Activated CD8-positive, alpha-beta T cell treated with anti-CD3 and anti-CD28 coated beads for 36 hours (primary cell): ENCODE measurements at regions not wholly inside any gene's neighbourhood (a gene's known extent, or its start where the extent isn't known, plus 50 kb on each side); places are given as distances from the start of the nearest gene placed in this dataset.

Source experiments
- ATAC-seq: fragments of 200-7000 bp; cut with Tn5 transposase; one replicate; pipeline ENCODE4 v1.10.0; 2021; ENCODE audit warnings: mild to moderate bottlenecking, moderate library complexity
- CTCF ChIA-PET: fragments of 350-600 bp; sonication (Branson Sonifier 250); formaldehyde crosslinking; loops from one replicate; lab custom pipeline; 2021; ENCODE audit warnings: antibody characterized with exemption; lab: Charles Lee
- POLR2A ChIA-PET: fragments of 350-600 bp; sonication (Branson Sonifier 250); formaldehyde crosslinking; loops from one replicate; lab custom pipeline; 2021; ENCODE audit warnings: antibody characterized with exemption; lab: Charles Lee
- DNase-seq: peaks from one replicate; pipeline ENCODE4 v3.0.0-alpha.2; 2020
- H3K27ac Mint-ChIP-seq: one replicate; pipeline ENCODE4 v1.8.0; 2021; ENCODE audit warnings: mild to moderate bottlenecking, mixed read lengths
- H3K27me3 Mint-ChIP-seq: one replicate; pipeline ENCODE4 v1.8.0; 2021; ENCODE audit warnings: mixed read lengths
- H3K36me3 Mint-ChIP-seq: one replicate; pipeline ENCODE4 v1.8.0; 2021; ENCODE audit warnings: low read depth, mixed read lengths
- H3K4me1 Mint-ChIP-seq: one replicate; pipeline ENCODE4 v1.8.0; 2021; ENCODE audit warnings: low read depth, mixed read lengths
- H3K4me3 Mint-ChIP-seq: one replicate; pipeline ENCODE4 v1.8.0; 2021; ENCODE audit warnings: mild to moderate bottlenecking, moderate library complexity, mixed read lengths
- H3K9me3 Mint-ChIP-seq: one replicate; pipeline ENCODE4 v1.8.0; 2021; ENCODE audit warnings: mixed read lengths
- intact Hi-C: fragments of 100-400 bp; cut with micrococcal nuclease; formaldehyde crosslinking; loops from one replicate; pipeline ENCODE4 v1.10.0; 2022
- TF ChIP-seq, protein P1 (sequence below): fragments of 200-600 bp; IDR thresholded peaks from one replicate; pipeline ENCODE4 v1.8.0; 2022; ENCODE audit warnings: antibody characterized with exemption, mild to moderate bottlenecking

DNA sequence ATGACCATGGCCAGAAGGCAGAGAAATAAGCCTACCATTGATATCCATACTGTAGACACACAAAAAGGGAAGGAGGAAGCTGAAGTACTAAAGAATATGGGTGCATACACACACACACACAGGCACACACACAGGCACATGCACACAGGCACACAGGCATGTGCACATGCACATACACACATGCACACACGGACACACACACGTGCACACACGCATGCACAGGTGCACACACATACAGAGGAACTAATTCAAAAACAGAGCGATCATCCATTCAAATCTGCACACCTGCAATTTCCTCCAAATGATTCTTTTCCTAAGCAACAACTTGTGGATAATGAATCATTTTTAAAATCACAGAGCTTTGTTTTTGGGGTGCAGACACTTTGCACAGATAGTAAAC lies 166.7 kb upstream of the ADARB2 start:
- TF ChIP-seq, protein P1, sequence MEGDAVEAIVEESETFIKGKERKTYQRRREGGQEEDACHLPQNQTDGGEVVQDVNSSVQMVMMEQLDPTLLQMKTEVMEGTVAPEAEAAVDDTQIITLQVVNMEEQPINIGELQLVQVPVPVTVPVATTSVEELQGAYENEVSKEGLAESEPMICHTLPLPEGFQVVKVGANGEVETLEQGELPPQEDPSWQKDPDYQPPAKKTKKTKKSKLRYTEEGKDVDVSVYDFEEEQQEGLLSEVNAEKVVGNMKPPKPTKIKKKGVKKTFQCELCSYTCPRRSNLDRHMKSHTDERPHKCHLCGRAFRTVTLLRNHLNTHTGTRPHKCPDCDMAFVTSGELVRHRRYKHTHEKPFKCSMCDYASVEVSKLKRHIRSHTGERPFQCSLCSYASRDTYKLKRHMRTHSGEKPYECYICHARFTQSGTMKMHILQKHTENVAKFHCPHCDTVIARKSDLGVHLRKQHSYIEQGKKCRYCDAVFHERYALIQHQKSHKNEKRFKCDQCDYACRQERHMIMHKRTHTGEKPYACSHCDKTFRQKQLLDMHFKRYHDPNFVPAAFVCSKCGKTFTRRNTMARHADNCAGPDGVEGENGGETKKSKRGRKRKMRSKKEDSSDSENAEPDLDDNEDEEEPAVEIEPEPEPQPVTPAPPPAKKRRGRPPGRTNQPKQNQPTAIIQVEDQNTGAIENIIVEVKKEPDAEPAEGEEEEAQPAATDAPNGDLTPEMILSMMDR: no peak
- ATAC-seq: no peak
- ChIA-PET POLR2A (no interaction called here), CTCF (no interaction called here)
- Mint-ChIP-seq H3K4me1 (no peaks in the 10 kb centered on the region), H3K9me3 (no peaks in the 10 kb centered on the region), H3K27ac (no peak overlapping the region), H3K4me3 (no peak overlapping the region), H3K36me3 (no peaks in the 10 kb centered on the region), H3K27me3 (no peaks in the 10 kb centered on the region)
- intact Hi-C loops: no loop called here
- no peak for DNase-seq

DNA sequence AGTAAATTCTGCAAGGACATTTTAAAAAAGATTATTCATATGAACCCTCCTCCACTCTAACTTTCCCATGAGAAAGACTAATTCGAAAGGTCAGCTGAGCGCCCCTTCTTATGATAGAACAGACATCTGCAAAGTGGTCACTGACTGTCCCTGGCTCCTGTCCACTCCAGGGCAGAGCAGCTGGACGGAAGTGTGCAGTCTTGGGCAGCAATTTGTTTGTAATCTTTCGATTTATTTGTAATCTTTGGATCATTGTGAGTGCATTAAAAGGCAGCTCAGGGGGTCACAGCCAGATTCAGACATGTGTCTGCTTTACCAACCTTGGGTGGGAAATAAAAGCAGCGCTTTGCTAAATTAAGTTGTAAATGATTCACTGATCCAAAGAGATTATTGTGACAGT lies 158.8 kb upstream of the ADARB2 start:
- DNase-seq: no peak
- no peak overlapping the region for H3K4me3 Mint-ChIP-seq
- no peaks in the 10 kb centered on the region for H3K27me3 Mint-ChIP-seq
- ATAC-seq: no peak
- no peak overlapping the region for H3K27ac Mint-ChIP-seq
- no peaks in the 10 kb centered on the region for H3K36me3 Mint-ChIP-seq
- intact Hi-C loops: no loop called here
- TF ChIP-seq, protein P1: no peak
- H3K9me3 Mint-ChIP-seq: no peaks in the 10 kb centered on the region
- ChIA-PET POLR2A (no interaction called here), CTCF (no interaction called here)
- H3K4me1 Mint-ChIP-seq: no peaks in the 10 kb centered on the region

DNA sequence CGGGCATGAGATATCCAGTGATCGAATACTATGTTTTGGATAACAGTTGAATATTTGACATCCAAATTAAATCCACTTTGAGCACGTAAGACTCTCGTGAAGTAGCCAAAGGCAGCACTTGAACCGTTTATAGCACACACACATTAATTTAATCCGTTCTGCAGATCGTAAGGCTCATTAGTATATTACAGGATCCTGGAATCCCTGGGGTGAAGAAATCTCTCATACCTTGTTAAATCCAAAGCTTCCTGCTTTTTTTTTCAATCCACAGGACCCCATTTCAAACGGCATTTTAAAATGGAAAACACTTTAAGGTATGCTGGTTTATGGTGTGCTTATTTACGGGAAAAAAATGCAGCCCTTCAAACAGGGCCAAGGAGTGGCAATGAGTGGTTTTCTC lies 158.4 kb upstream of the ADARB2 start:
- DNase-seq (no peak), ATAC-seq (no peak)
- H3K9me3 Mint-ChIP-seq: no peaks in the 10 kb centered on the region
- H3K4me3 Mint-ChIP-seq: no peak overlapping the region
- no peaks in the 10 kb centered on the region for H3K36me3 Mint-ChIP-seq
- H3K27me3 Mint-ChIP-seq: no peaks in the 10 kb centered on the region
- no peaks in the 10 kb centered on the region for H3K4me1 Mint-ChIP-seq
- CTCF ChIA-PET: no interaction called here
- no peak overlapping the region for H3K27ac Mint-ChIP-seq
- intact Hi-C loops: no loop called here
- TF ChIP-seq, protein P1: no peak
- POLR2A ChIA-PET: interaction anchor here (0.7 kb wide), 1 partner anchor 23 kb away, joined by 3 read pairs; no protein-coding TSS in a partner anchor

DNA sequence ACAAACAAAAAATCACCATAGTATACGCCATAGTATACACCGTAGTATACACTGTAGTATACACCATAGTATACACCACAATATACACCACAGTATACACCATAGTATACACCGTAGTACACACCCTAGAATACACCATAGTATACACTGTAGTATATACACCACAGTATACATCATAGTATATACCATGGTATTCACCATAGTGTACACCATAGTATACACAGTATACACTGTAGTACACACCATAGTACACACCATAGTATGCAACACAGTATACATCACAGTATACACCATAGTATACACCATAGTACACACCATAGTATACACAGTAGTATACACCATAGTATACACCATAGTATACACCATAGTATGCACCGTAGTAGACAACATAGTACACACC lies 157.6 kb upstream of the ADARB2 start:
- Mint-ChIP-seq H3K36me3 (no peaks in the 10 kb centered on the region), H3K27ac (no peak overlapping the region), H3K27me3 (no peaks in the 10 kb centered on the region), H3K4me1 (no peaks in the 10 kb centered on the region), H3K4me3 (no peak overlapping the region), H3K9me3 (no peaks in the 10 kb centered on the region)
- intact Hi-C loops: no loop called here
- ChIA-PET POLR2A (interaction anchor here (0.7 kb wide), 1 partner anchor 24 kb away, joined by 3 read pairs; no protein-coding TSS in a partner anchor), CTCF (no interaction called here)
- DNase-seq (no peak), ATAC-seq (no peak)
- TF ChIP-seq, protein P1: no peak

DNA sequence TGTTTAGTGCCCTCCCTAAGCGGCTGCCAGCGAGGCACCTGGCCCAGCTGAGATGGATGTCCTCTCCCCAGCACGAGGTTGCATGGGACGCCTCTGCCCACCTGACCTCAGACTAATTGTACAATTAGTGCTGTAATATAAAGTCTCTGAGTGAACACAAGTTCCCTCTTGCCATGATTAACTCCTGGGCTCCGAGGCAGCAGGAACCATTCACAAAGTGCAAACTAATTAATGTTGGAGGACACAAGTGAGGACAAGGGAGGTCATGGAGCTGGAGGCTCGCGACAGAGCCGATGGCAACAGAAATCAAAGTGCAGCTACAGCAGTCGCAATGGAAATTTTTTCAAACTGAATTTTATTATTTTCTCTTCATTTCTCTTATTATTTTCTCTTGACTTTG lies 156.6 kb upstream of the ADARB2 start:
- Mint-ChIP-seq H3K4me1 (no peaks in the 10 kb centered on the region), H3K27me3 (no peaks in the 10 kb centered on the region), H3K27ac (no peak overlapping the region), H3K4me3 (no peak overlapping the region), H3K36me3 (no peaks in the 10 kb centered on the region), H3K9me3 (no peaks in the 10 kb centered on the region)
- POLR2A ChIA-PET: no interaction called here
- DNase-seq (no peak), ATAC-seq (no peak)
- TF ChIP-seq, protein P1: no peak
- intact Hi-C loops: no loop called here
- CTCF ChIA-PET: no interaction called here
